Thyroid gland (tissue), 4 donors: ENCODE measurements at regions not wholly inside any gene's neighbourhood (a gene's known extent, or its start where the extent isn't known, plus 50 kb on each side); places are given as distances from the start of the nearest gene placed in this dataset.

ENCODE experiments used
- CTCF ChIP-seq, 6 experiments: fragments of 200-600 bp in 3 of 6; fragments of 450-650 bp in 3 of 6; sonication (generic) in 3 of 6; IDR thresholded peaks; one replicate each; pipeline ENCODE4 v1.5.1; 2016 to 2019; ENCODE audit warnings: antibody characterized with exemption in 6 of 6, mild to moderate bottlenecking in 2 of 6, inconsistent platforms in 1 of 6, moderate library complexity in 1 of 6
- POLR2A ChIP-seq, 2 donors: fragments of 450-650 bp; IDR thresholded peaks; one replicate each; pipeline ENCODE4 v1.6.1; 2017; ENCODE audit warnings: antibody characterized with exemption in 2 of 2, mild to moderate bottlenecking in 2 of 2, moderate library complexity in 1 of 2

GRCh38 chr2:43134571-43134889, 91.9 kb downstream of the ZFP36L2 start:
- TF ChIP-seq CTCF (IDR thresholded peaks at IDR 0.05) (no peak), POLR2A (IDR thresholded peaks at IDR 0.05) (no peak)
